Calu3 (cell line): ENCODE measurements at regions not wholly inside any gene's neighbourhood (a gene's known extent, or its start where the extent isn't known, plus 50 kb on each side); places are given as distances from the start of the nearest gene placed in this dataset.

Source experiments
- BruUV-seq: library from RNA; stranded (reverse); fragments of 400-500 nt; replicated peaks from 2 replicates; lab custom pipeline; 2021; lab: Mats Ljungman, UMichigan
- CTCF ChIA-PET: fragments of 300-600 bp; sonication (Branson Sonifier 250); formaldehyde crosslinking; loops from one replicate; lab custom pipeline; 2022; ENCODE audit warnings: antibody characterized with exemption; lab: Charles Lee
- DNase-seq: peaks from one replicate; pipeline ENCODE4 v3.0.0; 2022
- H3K27ac Mint-ChIP-seq: one replicate; pipeline ENCODE4 v1.8.0; 2022; ENCODE audit warnings: mixed read lengths; ENCODE audit not compliant: unreplicated experiment
- H3K27me3 Mint-ChIP-seq: one replicate; pipeline ENCODE4 v1.8.0; 2022; ENCODE audit warnings: mixed read lengths; ENCODE audit not compliant: unreplicated experiment
- H3K36me3 Mint-ChIP-seq: one replicate; pipeline ENCODE4 v1.8.0; 2022; ENCODE audit warnings: mild to moderate bottlenecking, moderate library complexity, mixed read lengths; ENCODE audit not compliant: insufficient read depth, unreplicated experiment
- H3K4me1 Mint-ChIP-seq: one replicate; pipeline ENCODE4 v1.8.0; 2022; ENCODE audit warnings: mild to moderate bottlenecking, low read depth, mixed read lengths; ENCODE audit not compliant: unreplicated experiment
- H3K4me3 Mint-ChIP-seq: one replicate; pipeline ENCODE4 v1.8.0; 2022; ENCODE audit warnings: mild to moderate bottlenecking, low read depth, moderate library complexity, mixed read lengths; ENCODE audit not compliant: unreplicated experiment
- H3K9me3 Mint-ChIP-seq: one replicate; pipeline ENCODE4 v1.8.0; 2022; ENCODE audit warnings: low read depth, mixed read lengths; ENCODE audit not compliant: unreplicated experiment
- CTCF ChIP-seq: fragments of 200-600 bp; IDR thresholded peaks from one replicate; pipeline ENCODE4 v1.8.0; 2022; ENCODE audit warnings: antibody characterized with exemption; ENCODE audit not compliant: unreplicated experiment
- intact Hi-C: fragments of 100-400 bp; cut with micrococcal nuclease; formaldehyde crosslinking; loops from one replicate; pipeline ENCODE4 v1.10.0; 2022; ENCODE audit not compliant: unreplicated experiment

- CTCF ChIA-PET: interaction anchor here (3.9 kb wide), 1 partner anchor 417 kb away, joined by 12 read pairs; no protein-coding TSS in a partner anchor
- BruUV-seq: no TSS peak
- Mint-ChIP-seq H3K36me3 (no peaks in the 10 kb centered on the region), H3K27ac (no peak overlapping the region), H3K27me3 (no peaks in the 10 kb centered on the region), H3K4me1 (peaks cover 36% of the 10 kb centered on the region), H3K4me3 (no peak overlapping the region), H3K9me3 (no peaks in the 10 kb centered on the region)
- no peak for DNase-seq
- intact Hi-C loops: loop anchor here (1.0 kb wide), 1 partner anchor 417 kb away; no protein-coding TSS in a partner anchor
- TF ChIP-seq CTCF: no peak
Measured at GRCh38 chr2:62410015-62410453, 96.0 kb downstream of the TMEM17 start.

- Mint-ChIP-seq H3K27me3 (no peaks in the 10 kb centered on the region), H3K4me3 (no peak overlapping the region), H3K9me3 (no peaks in the 10 kb centered on the region), H3K4me1 (peaks cover 35% of the 10 kb centered on the region), H3K27ac (no peak overlapping the region), H3K36me3 (no peaks in the 10 kb centered on the region)
- intact Hi-C loops: loop anchor here (5.0 kb wide), 3 partner anchors 102 to 212 kb away; partner anchors contain the start of gene B3GNT2
- CTCF ChIA-PET: interaction anchor here (3.9 kb wide), 1 partner anchor 416 kb away, joined by 12 read pairs; no protein-coding TSS in a partner anchor
- BruUV-seq: no TSS peak
- no peak for DNase-seq
- no peak for TF ChIP-seq CTCF
Measured at GRCh38 chr2:62409442-62409841, 96.6 kb downstream of the TMEM17 start.

GRCh38 chr2:62408241-62408677 is 97.7 kb downstream of the TMEM17 start:
- peaks cover 35% of the 10 kb centered on the region for H3K4me1 Mint-ChIP-seq
- no peaks in the 10 kb centered on the region for H3K27me3 Mint-ChIP-seq
- intact Hi-C loops: loop anchor here (5.0 kb wide), 3 partner anchors 101 to 211 kb away; partner anchors contain the start of gene B3GNT2
- H3K27ac Mint-ChIP-seq: no peak overlapping the region
- no peaks in the 10 kb centered on the region for H3K9me3 Mint-ChIP-seq
- no peak overlapping the region for H3K4me3 Mint-ChIP-seq
- no peaks in the 10 kb centered on the region for H3K36me3 Mint-ChIP-seq
- TF ChIP-seq CTCF: no peak
- CTCF ChIA-PET: interaction anchor here (0.6 to 0.8 kb wide), 4 partner anchors 10 to 1414 kb away, joined by 3 to 9 read pairs (median 4); no protein-coding TSS in a partner anchor
- DNase-seq: no peak
- BruUV-seq: no TSS peak

- no TSS peak for BruUV-seq
- no peaks in the 10 kb centered on the region for H3K36me3 Mint-ChIP-seq
- no peak overlapping the region for H3K27ac Mint-ChIP-seq
- CTCF ChIA-PET: interaction anchor here (0.6 to 0.8 kb wide), 3 partner anchors 9 to 695 kb away, joined by 3 to 9 read pairs (median 5); no protein-coding TSS in a partner anchor
- no peak for TF ChIP-seq CTCF
- H3K9me3 Mint-ChIP-seq: no peaks in the 10 kb centered on the region
- no peaks in the 10 kb centered on the region for H3K27me3 Mint-ChIP-seq
- DNase-seq: no peak
- peaks cover 35% of the 10 kb centered on the region for H3K4me1 Mint-ChIP-seq
- intact Hi-C loops: loop anchor here (5.0 kb wide), 3 partner anchors 101 to 211 kb away; partner anchors contain the start of gene B3GNT2
- H3K4me3 Mint-ChIP-seq: no peak overlapping the region
Measured at GRCh38 chr2:62407838-62408237, 98.2 kb downstream of the TMEM17 start.
